HepG2 (cell line): ENCODE measurements at regions not wholly inside any gene's neighbourhood (a gene's known extent, or its start where the extent isn't known, plus 50 kb on each side); places are given as distances from the start of the nearest gene placed in this dataset.

Source experiments
- ATAC-seq: fragments of 200-7000 bp; cut with Tn5 transposase; 3 replicates; pipeline ENCODE4 v1.9.1; 2020; ENCODE audit warnings: mild to moderate bottlenecking, moderate library complexity
- BruUV-seq: library from RNA; stranded (reverse); fragments of 400-500 nt; replicated peaks from 2 replicates; lab custom pipeline; 2021; lab: Mats Ljungman, UMichigan
- CTCF ChIA-PET: fragments of 300-600 bp; formaldehyde crosslinking; extraction: SDS; loops from one replicate; lab custom pipeline; 2021; ENCODE audit warnings: low total read pairs, inconsistent platforms, low intra/inter-chr PET ratio; lab: Yijun Ruan, JAX
- POLR2A ChIA-PET: fragments of 350-600 bp; sonication (Branson Sonifier 250); formaldehyde crosslinking; loops from one replicate; lab custom pipeline; 2020; ENCODE audit warnings: antibody characterized with exemption, inconsistent platforms; lab: Yijun Ruan, JAX
- DNase-seq: peaks from one replicate; pipeline ENCODE4 v3.0.0-alpha.2; 2015; ENCODE audit warnings: low spot score
- FAIRE-seq: peaks from 3 replicates; lab custom pipeline; 2011; peaks lifted over from hg19 to GRCh38; lab: Jason Lieb, UNC
- H2AFZ ChIP-seq: one replicate; pipeline ENCODE4 v1.6.1; 2011; ENCODE audit warnings: low read length, inconsistent platforms
- H3K27ac ChIP-seq: fragments of 300-600 bp; 3 replicates; pipeline ENCODE4 v1.8.0; 2011; ENCODE audit warnings: mixed run types, mild to moderate bottlenecking, mixed read lengths, low read length, inconsistent platforms; ENCODE audit not compliant: insufficient read depth; ENCODE audit errors: extremely low read length
- H3K27me3 ChIP-seq, 2 experiments: fragments of 200-600 bp in 1 of 2; 2 replicates in 1 of 2; 3 replicates in 1 of 2; pipeline versions ENCODE4 v1.6.0 to v1.8.0; 2011; ENCODE audit warnings: low read length in 2 of 2, mild to moderate bottlenecking in 2 of 2, moderate library complexity in 2 of 2, inconsistent platforms in 1 of 2; ENCODE audit not compliant: insufficient read depth in 2 of 2, control insufficient read depth in 1 of 2
- H3K36me3 ChIP-seq, 2 experiments: fragments of 200-600 bp in 1 of 2; replicated peaks in 1 of 2; 2 replicates in 1 of 2; 3 replicates in 1 of 2; pipeline versions ENCODE4 v1.5.1 to v1.8.0; 2011; ENCODE audit warnings: low read length in 2 of 2, inconsistent platforms in 1 of 2; ENCODE audit not compliant: insufficient read depth in 2 of 2, control insufficient read depth in 1 of 2
- H3K4me1 ChIP-seq: 2 replicates; pipeline ENCODE4 v1.5.1; 2012; ENCODE audit warnings: low read length, inconsistent platforms; ENCODE audit not compliant: insufficient read depth
- H3K4me2 ChIP-seq: 2 replicates; pipeline ENCODE4 v1.6.0; 2011; ENCODE audit warnings: low read depth, low read length, inconsistent platforms
- H3K4me3 ChIP-seq, 3 experiments: fragments of 200-600 bp in 1 of 3; sonication (generic), shearing (Covaris generic) in 1 of 3; replicated peaks in 1 of 3; 2 replicates each; pipeline ENCODE4 v1.5.1; 2011 to 2016; ENCODE audit warnings: low read length in 3 of 3, inconsistent platforms in 2 of 3, low read depth in 2 of 3, mild to moderate bottlenecking in 2 of 3, control low read depth in 1 of 3, mixed read lengths in 1 of 3; ENCODE audit not compliant: insufficient read depth in 1 of 3
- H3K79me2 ChIP-seq: one replicate; pipeline ENCODE4 v1.6.1; 2011; ENCODE audit warnings: low read length, inconsistent platforms; ENCODE audit not compliant: insufficient read depth
- H3K9ac ChIP-seq: 2 replicates; pipeline ENCODE4 v1.6.0; 2011; ENCODE audit warnings: mild to moderate bottlenecking, low read depth, low read length, inconsistent platforms; ENCODE audit not compliant: insufficient read depth
- H3K9me3 ChIP-seq: 2 replicates; pipeline ENCODE4 v1.5.1; 2012; ENCODE audit warnings: mild to moderate bottlenecking, low read length
- H4K20me1 ChIP-seq: 2 replicates; pipeline ENCODE4 v1.6.0; 2011; ENCODE audit warnings: inconsistent platforms, mild to moderate bottlenecking, low read length, moderate library complexity; ENCODE audit not compliant: insufficient read depth
- BRF2 ChIP-seq: sonication (generic); formaldehyde crosslinking; IDR thresholded peaks from 2 replicates; pipeline ENCODE4 v1.8.1; 2022; ENCODE audit warnings: mild to moderate bottlenecking, missing genetic modification reagents
- EEA1 ChIP-seq: sonication (generic); formaldehyde crosslinking; IDR thresholded peaks from 2 replicates; pipeline ENCODE4 v1.5.1; 2020; ENCODE audit warnings: mild to moderate bottlenecking, missing genetic modification reagents, borderline replicate concordance
- HDAC2 ChIP-seq: sonication (generic); formaldehyde crosslinking; IDR thresholded peaks from 2 replicates; pipeline ENCODE4 v1.4.0; 2020; ENCODE audit warnings: missing genetic modification reagents
- HOXA7 ChIP-seq: sonication (generic); formaldehyde crosslinking; IDR thresholded peaks from 2 replicates; pipeline ENCODE4 v1.8.1; 2022; ENCODE audit warnings: mild to moderate bottlenecking, missing genetic modification reagents, moderate library complexity
- ISX ChIP-seq: sonication (generic); formaldehyde crosslinking; conservative IDR thresholded peaks from 2 replicates; pipeline ENCODE4 v1.5.0; 2020; ENCODE audit warnings: missing genetic modification reagents
- LCORL ChIP-seq, 2 experiments: fragments of 450-650 bp in 1 of 2; sonication (generic) in 1 of 2; formaldehyde crosslinking in 1 of 2; IDR thresholded peaks; 2 replicates each; pipeline versions ENCODE4 v1.5.0 to v1.6.1; 2017 to 2020; ENCODE audit warnings: antibody characterized with exemption in 1 of 2, missing genetic modification reagents in 1 of 2
- MAFK ChIP-seq, 2 experiments: IDR thresholded peaks in 1 of 2; conservative IDR thresholded peaks in 1 of 2; 2 replicates each; pipeline ENCODE4 v1.6.1; 2011; ENCODE audit warnings: improper control_type of control experiment in 2 of 2, low read length in 2 of 2
- MIXL1 ChIP-seq: IDR thresholded peaks from 2 replicates; pipeline ENCODE4 v1.6.1; 2016
- NFYB ChIP-seq: sonication (generic); formaldehyde crosslinking; IDR thresholded peaks from 2 replicates; pipeline ENCODE4 v1.4.0; 2020; ENCODE audit warnings: missing genetic modification reagents
- NR1H2 ChIP-seq: sonication (generic); formaldehyde crosslinking; IDR thresholded peaks from 2 replicates; pipeline ENCODE4 v1.8.1; 2022; ENCODE audit warnings: low read depth, missing genetic modification reagents, borderline replicate concordance
- PHF20 ChIP-seq: sonication (generic); formaldehyde crosslinking; IDR thresholded peaks from 2 replicates; pipeline ENCODE4 v1.5.0; 2020; ENCODE audit warnings: mild to moderate bottlenecking, missing genetic modification reagents
- POLR2AphosphoS2 ChIP-seq: IDR thresholded peaks from 2 replicates; pipeline ENCODE4 v1.6.1; 2011; ENCODE audit warnings: low read depth, low read length, improper control_type of control experiment
- SRF ChIP-seq: IDR thresholded peaks from 2 replicates; pipeline ENCODE4 v1.6.1; 2011; ENCODE audit warnings: mild to moderate bottlenecking, low read depth, low read length, moderate library complexity
- SRSF9 ChIP-seq: fragments of 200-400 bp; formaldehyde crosslinking; IDR thresholded peaks from 2 replicates; pipeline ENCODE4 v1.6.1; 2018; ENCODE audit warnings: borderline replicate concordance, mild to moderate bottlenecking, low read depth, low read length; ENCODE audit not compliant: insufficient read depth, poor library complexity, severe bottlenecking
- TCF12 ChIP-seq, 2 experiments: fragments of 450-650 bp in 1 of 2; sonication (generic) in 1 of 2; formaldehyde crosslinking in 1 of 2; IDR thresholded peaks; 2 replicates each; pipeline versions ENCODE4 v1.6.1 to v1.8.0; 2017 to 2022; ENCODE audit warnings: antibody characterized with exemption in 1 of 2, mild to moderate bottlenecking in 1 of 2, missing genetic modification reagents in 1 of 2, moderate library complexity in 1 of 2
- ZBTB21 ChIP-seq: sonication (generic); formaldehyde crosslinking; IDR thresholded peaks from 2 replicates; pipeline ENCODE4 v1.4.0; 2020; ENCODE audit warnings: missing genetic modification reagents
- ZFP36 ChIP-seq: fragments of 150-350 bp; IDR thresholded peaks from 2 replicates; pipeline ENCODE4 v1.6.1; 2018; ENCODE audit warnings: borderline replicate concordance, low read length, low read depth; ENCODE audit not compliant: partially characterized antibody
- ZKSCAN5 ChIP-seq: sonication (generic); formaldehyde crosslinking; IDR thresholded peaks from 2 replicates; pipeline ENCODE4 v1.5.1; 2020; ENCODE audit warnings: mild to moderate bottlenecking, missing genetic modification reagents
- ZNF18 ChIP-seq: sonication (generic); formaldehyde crosslinking; IDR thresholded peaks from 2 replicates; pipeline ENCODE4 v1.8.0; 2022; ENCODE audit warnings: mild to moderate bottlenecking, missing genetic modification reagents; ENCODE audit not compliant: insufficient replicate concordance
- ZNF354B ChIP-seq: sonication (generic); formaldehyde crosslinking; IDR thresholded peaks from 2 replicates; pipeline ENCODE4 v1.8.0; 2022; ENCODE audit warnings: mild to moderate bottlenecking, missing genetic modification reagents
- ZNF567 ChIP-seq: sonication (generic); formaldehyde crosslinking; IDR thresholded peaks from 2 replicates; pipeline ENCODE4 v1.8.1; 2023; ENCODE audit warnings: mild to moderate bottlenecking, missing genetic modification reagents, borderline replicate concordance
- ZNF576 ChIP-seq: sonication (generic); formaldehyde crosslinking; IDR thresholded peaks from 2 replicates; pipeline ENCODE4 v1.4.0; 2020; ENCODE audit warnings: mild to moderate bottlenecking, missing genetic modification reagents
- ZNF724P ChIP-seq: sonication (generic); formaldehyde crosslinking; IDR thresholded peaks from 2 replicates; pipeline ENCODE4 v1.8.0; 2022; ENCODE audit warnings: missing genetic modification reagents, borderline replicate concordance
- ZSCAN30 ChIP-seq: sonication (generic); formaldehyde crosslinking; IDR thresholded peaks from 2 replicates; pipeline ENCODE4 v1.5.0; 2020; ENCODE audit warnings: mild to moderate bottlenecking, missing genetic modification reagents
- WGBS: methylation state at CpG from one replicate; pipeline ENCODE4 v1.1.6; 2017; ENCODE audit warnings: low lambda C conversion rate; 5-methylcytosine and 5-hydroxymethylcytosine counted together
- in situ Hi-C: cut with HindIII; loops from 2 replicates; pipeline ENCODE4 v1.10.0; 2017; ENCODE audit warnings: low pct_unique_long_range_greater_than_20kb; ENCODE audit not compliant: extremely low pct_ligation_motif_present
- intact Hi-C: fragments of 100-400 bp; cut with micrococcal nuclease; formaldehyde crosslinking; loops from one replicate; pipeline ENCODE4 v1.10.0; 2022; ENCODE audit not compliant: unreplicated experiment

- TF ChIP-seq ISX (CRISPR knock-in tag): no peak
- no peak for TF ChIP-seq ZKSCAN5 (CRISPR knock-in tag)
- no peak for TF ChIP-seq BRF2 (CRISPR knock-in tag)
- no peak for TF ChIP-seq MIXL1 (CRISPR knock-in tag)
- TF ChIP-seq ZNF576 (CRISPR knock-in tag): no peak
These were observed 145.1 kb downstream of the EFNB2 start (continued) for GRCh38 chr13:106390367-106390766.

GRCh38 chr13:106385654-106386053 lies 149.8 kb downstream of the EFNB2 start:
- DNase-seq (no peak), FAIRE-seq (no peak), ATAC-seq (no peak)
- in situ Hi-C loops: no loop called here
- H4K20me1 ChIP-seq: no peaks in the 10 kb centered on the region
- H3K79me2 ChIP-seq: no peaks in the 10 kb centered on the region
- whole genome bisulfite sequencing: 5% methylated on average over 6 of the region's 6 CpGs
- no peak overlapping the region for H3K4me3 ChIP-seq
- H3K9ac ChIP-seq: no peak overlapping the region
- ChIA-PET CTCF (no interaction called here), POLR2A (no interaction called here)
- no peak overlapping the region for H2AFZ ChIP-seq
- no peaks in the 10 kb centered on the region for H3K4me1 ChIP-seq
- H3K27ac ChIP-seq: no peak overlapping the region
- no peaks in the 10 kb centered on the region for H3K27me3 ChIP-seq
- H3K9me3 ChIP-seq: no peaks in the 10 kb centered on the region
- no peak overlapping the region for H3K4me2 ChIP-seq
- no peaks in the 10 kb centered on the region for H3K36me3 ChIP-seq
- intact Hi-C loops: no loop called here
- no TSS peak for BruUV-seq
- no peak for TF ChIP-seq POLR2AphosphoS2
- no peak for TF ChIP-seq NR1H2 (CRISPR knock-in tag)
- TF ChIP-seq ZNF724P (CRISPR knock-in tag): no peak
- TF ChIP-seq SRSF9: no peak
- no peak for TF ChIP-seq ZBTB21 (CRISPR knock-in tag)
- no peak for TF ChIP-seq PHF20 (CRISPR knock-in tag)
- TF ChIP-seq ZFP36: no peak
- no peak for TF ChIP-seq ZNF567 (CRISPR knock-in tag)
- no peak for TF ChIP-seq HDAC2 (CRISPR knock-in tag)
- TF ChIP-seq MAFK (conservative IDR thresholded peaks at IDR 0.05 in 1 of 2, IDR thresholded peaks at IDR 0.05 in 1 of 2; ENCODE audit: low read length in 2 of 2): no peak
- no peak for TF ChIP-seq ZSCAN30 (CRISPR knock-in tag)
- no peak for TF ChIP-seq ZNF18 (CRISPR knock-in tag)
- no peak for TF ChIP-seq HOXA7 (CRISPR knock-in tag)
- TF ChIP-seq EEA1: no peak
- TF ChIP-seq NFYB (CRISPR knock-in tag): no peak
- TF ChIP-seq LCORL (IDR thresholded peaks at IDR 0.05): no peak
- TF ChIP-seq LCORL (CRISPR knock-in tag; IDR thresholded peaks at IDR 0.05): no peak
- TF ChIP-seq SRF: no peak
- TF ChIP-seq TCF12 (IDR thresholded peaks at IDR 0.05): no peak
- no peak for TF ChIP-seq TCF12 (CRISPR knock-in tag; IDR thresholded peaks at IDR 0.05)
- TF ChIP-seq ZNF354B (CRISPR knock-in tag): no peak
